Natural killer cell (primary cell): ENCODE measurements at regions not wholly inside any gene's neighbourhood (a gene's known extent, or its start where the extent isn't known, plus 50 kb on each side); places are given as distances from the start of the nearest gene placed in this dataset.
"Not testable (repeated sequence)": the region's sequence is repeated elsewhere in the genome, so short reads cannot be mapped to it uniquely, and the experiment has no call there.

ENCODE experiments used
- ATAC-seq, 3 donors: fragments of 150-1000 bp in 2 of 3; fragments of 200-7000 bp in 1 of 3; cut with Tn5 transposase; 1 replicate in 1 of 3; 2 replicates in 2 of 3; pipeline ENCODE4 v1.10.0; 2021; ENCODE audit warnings: mild to moderate bottlenecking in 2 of 3, moderate library complexity in 2 of 3
- DNase-seq, 2 donors: peaks; one replicate each; pipeline versions ENCODE4 v3.0.0 to v3.0.0-alpha.2; 2013 to 2021; ENCODE audit warnings: mixed read lengths in 1 of 2
- H3K27ac ChIP-seq: one replicate; pipeline ENCODE4 v1.5.1; 2013; ENCODE audit warnings: mild to moderate bottlenecking, low read length
- H3K27me3 ChIP-seq: one replicate; pipeline ENCODE4 v1.6.1; 2013; ENCODE audit warnings: low read length; ENCODE audit not compliant: control insufficient read depth, insufficient read depth
- H3K36me3 ChIP-seq: one replicate; pipeline ENCODE4 v1.6.1; 2013; ENCODE audit warnings: low read length; ENCODE audit not compliant: control insufficient read depth, insufficient read depth
- H3K4me1 ChIP-seq: one replicate; pipeline ENCODE4 v1.6.1; 2013; ENCODE audit warnings: low read length; ENCODE audit not compliant: control insufficient read depth, insufficient read depth
- H3K4me3 ChIP-seq: one replicate; pipeline ENCODE4 v1.5.1; 2013; ENCODE audit warnings: low read length
- H3K9me3 ChIP-seq: one replicate; pipeline ENCODE4 v1.6.1; 2013; ENCODE audit warnings: low read length; ENCODE audit not compliant: control insufficient read depth, insufficient read depth
- H3K27ac Mint-ChIP-seq, 2 donors: one replicate each; pipeline ENCODE4 v1.8.0; 2022; ENCODE audit warnings: mild to moderate bottlenecking in 2 of 2, mixed read lengths in 2 of 2, moderate library complexity in 1 of 2
- H3K27me3 Mint-ChIP-seq, 2 donors: one replicate each; pipeline ENCODE4 v1.8.0; 2022; ENCODE audit warnings: low read depth in 2 of 2, mixed read lengths in 2 of 2
- H3K36me3 Mint-ChIP-seq: one replicate; pipeline ENCODE4 v1.8.0; 2022; ENCODE audit warnings: mixed read lengths
- H3K4me1 Mint-ChIP-seq, 2 donors: one replicate each; pipeline ENCODE4 v1.8.0; 2022; ENCODE audit warnings: mixed read lengths in 2 of 2
- H3K4me3 Mint-ChIP-seq: one replicate; pipeline ENCODE4 v1.8.0; 2022; ENCODE audit warnings: mild to moderate bottlenecking, moderate library complexity, mixed read lengths
- H3K9me3 Mint-ChIP-seq, 2 donors: one replicate each; pipeline ENCODE4 v1.8.0; 2022; ENCODE audit warnings: mixed read lengths in 2 of 2
- CTCF ChIP-seq: fragments of 200-600 bp; IDR thresholded peaks from one replicate; pipeline ENCODE4 v1.8.0; 2022; ENCODE audit warnings: antibody characterized with exemption
- WGBS: methylation state at CpG from one replicate; pipeline ENCODE4 v1.1.7; 2013; ENCODE audit warnings: missing lambda C conversion rate; ENCODE audit not compliant: insufficient coverage; 5-methylcytosine and 5-hydroxymethylcytosine counted together
- intact Hi-C: fragments of 100-400 bp; cut with micrococcal nuclease; formaldehyde crosslinking; loops from one replicate; pipeline ENCODE4 v1.14.2; 2022

GRCh38 chr15:63446255-63446654 is 58.1 kb upstream of the USP3 start:
- TF ChIP-seq CTCF: no peak
- intact Hi-C loops: no loop called here
- H3K27ac Mint-ChIP-seq: no peak overlapping the region
- H3K4me1 Mint-ChIP-seq: no peaks in the 10 kb centered on the region
- DNase-seq (peak in 1 of 2 donors; percentile 81), ATAC-seq (peak in 1 of 3 donors; percentile 40)
- Histone ChIP-seq H3K27ac (no peak overlapping the region), H3K4me3 (no peak overlapping the region), H3K4me1 (no peaks in the 10 kb centered on the region), H3K36me3 (no peaks in the 10 kb centered on the region), H3K27me3 (no peaks in the 10 kb centered on the region), H3K9me3 (no peaks in the 10 kb centered on the region)
- H3K4me3 Mint-ChIP-seq: no peak overlapping the region
- H3K9me3 Mint-ChIP-seq: no peaks in the 10 kb centered on the region
- 63% methylated on average over 6 of the region's 7 CpGs for WGBS
- H3K27me3 Mint-ChIP-seq: no peaks in the 10 kb centered on the region
- H3K36me3 Mint-ChIP-seq: no peaks in the 10 kb centered on the region

- no peaks in the 10 kb centered on the region for H3K9me3 ChIP-seq
- H3K27ac Mint-ChIP-seq: no peak overlapping the region
- no peaks in the 10 kb centered on the region for H3K36me3 ChIP-seq
- no peak overlapping the region for H3K4me3 ChIP-seq
- ATAC-seq (no peak), DNase-seq (no peak)
- no peak overlapping the region for H3K4me3 Mint-ChIP-seq
- H3K9me3 Mint-ChIP-seq: no peaks in the 10 kb centered on the region
- WGBS: 97% methylated on average over 3 of the region's 4 CpGs
- H3K27me3 Mint-ChIP-seq: no peaks in the 10 kb centered on the region
- H3K4me1 Mint-ChIP-seq: no peaks in the 10 kb centered on the region
- no peaks in the 10 kb centered on the region for H3K27me3 ChIP-seq
- H3K4me1 ChIP-seq: no peaks in the 10 kb centered on the region
- intact Hi-C loops: no loop called here
- H3K27ac ChIP-seq: no peak overlapping the region
- TF ChIP-seq CTCF: no peak
- H3K36me3 Mint-ChIP-seq: no peaks in the 10 kb centered on the region
Measured at GRCh38 chr15:63447017-63447676, 57.2 kb upstream of the USP3 start.

GRCh38 chr15:63448266-63448665 is 56.1 kb upstream of the USP3 start:
- Histone ChIP-seq H3K27me3 (no peaks in the 10 kb centered on the region), H3K4me1 (no peaks in the 10 kb centered on the region), H3K36me3 (no peaks in the 10 kb centered on the region), H3K27ac (no peak overlapping the region), H3K9me3 (no peaks in the 10 kb centered on the region), H3K4me3 (no peak overlapping the region)
- Mint-ChIP-seq H3K4me1 (no peaks in the 10 kb centered on the region), H3K27me3 (no peaks in the 10 kb centered on the region), H3K27ac (peak overlapping the region in 1 of 2 donors; percentile 12), H3K4me3 (no peak overlapping the region), H3K9me3 (no peaks in the 10 kb centered on the region), H3K36me3 (no peaks in the 10 kb centered on the region)
- TF ChIP-seq CTCF: no peak
- 27% methylated on average over 4 of the region's 4 CpGs for WGBS
- no peak for ATAC-seq
- intact Hi-C loops: no loop called here
- DNase-seq: no peak

- intact Hi-C loops, H3K27ac ChIP-seq, H3K27me3 Mint-ChIP-seq, DNase-seq, H3K36me3 Mint-ChIP-seq, ATAC-seq, H3K9me3 Mint-ChIP-seq, H3K27ac Mint-ChIP-seq, H3K36me3 ChIP-seq, H3K4me3 Mint-ChIP-seq, H3K9me3 ChIP-seq, H3K4me3 ChIP-seq, H3K27me3 ChIP-seq, H3K4me1 ChIP-seq, H3K4me1 Mint-ChIP-seq: not testable (repeated sequence)
- 92% methylated on average over 8 of the region's 11 CpGs for WGBS
Measured at GRCh38 chr15:63448872-63449555, 55.4 kb upstream of the USP3 start.
